GM12892 (cell line): ENCODE measurements at regions not wholly inside any gene's neighbourhood (a gene's known extent, or its start where the extent isn't known, plus 50 kb on each side); places are given as distances from the start of the nearest gene placed in this dataset.

Source experiments
- DNase-seq: peaks from one replicate; pipeline ENCODE4 v3.0.0; 2011; ENCODE audit not compliant: insufficient read length
- FAIRE-seq: peaks from 2 replicates; lab custom pipeline; 2011; peaks lifted over from hg19 to GRCh38; lab: Jason Lieb, UNC
- POLR2A ChIP-seq: IDR thresholded peaks from 2 replicates; pipeline ENCODE4 v1.6.1; 2011; ENCODE audit warnings: low read depth, low read length, control low read depth
- POLR2AphosphoS5 ChIP-seq: IDR thresholded peaks from 2 replicates; pipeline ENCODE4 v1.6.1; 2011; ENCODE audit warnings: low read depth, low read length, control low read depth
- TAF1 ChIP-seq: IDR thresholded peaks from 2 replicates; pipeline ENCODE4 v1.6.1; 2011; ENCODE audit warnings: low read depth, mild to moderate bottlenecking, control low read depth, low read length, borderline replicate concordance

DNA sequence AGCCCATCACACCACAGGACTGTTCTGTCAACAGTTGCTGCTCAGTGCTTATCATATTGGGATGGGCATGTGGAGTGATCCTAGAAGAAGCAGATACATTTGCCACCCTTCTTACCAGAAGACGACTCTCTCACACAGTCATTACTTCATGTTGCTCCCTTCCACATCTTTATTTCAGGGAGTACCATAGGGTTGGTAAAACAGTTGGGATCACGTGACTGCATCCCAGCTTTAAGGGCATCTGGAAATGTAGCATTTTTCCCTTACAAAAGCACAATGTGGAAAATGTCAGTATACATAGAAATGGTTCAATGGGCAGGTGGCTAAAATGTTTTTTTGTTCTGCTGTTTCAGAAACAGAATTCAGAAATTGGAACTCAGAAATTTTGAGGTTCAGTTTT is 791.0 kb downstream of the OTOL1 start:
- TF ChIP-seq TAF1 (no peak), POLR2AphosphoS5 (no peak), POLR2A (no peak)

DNA sequence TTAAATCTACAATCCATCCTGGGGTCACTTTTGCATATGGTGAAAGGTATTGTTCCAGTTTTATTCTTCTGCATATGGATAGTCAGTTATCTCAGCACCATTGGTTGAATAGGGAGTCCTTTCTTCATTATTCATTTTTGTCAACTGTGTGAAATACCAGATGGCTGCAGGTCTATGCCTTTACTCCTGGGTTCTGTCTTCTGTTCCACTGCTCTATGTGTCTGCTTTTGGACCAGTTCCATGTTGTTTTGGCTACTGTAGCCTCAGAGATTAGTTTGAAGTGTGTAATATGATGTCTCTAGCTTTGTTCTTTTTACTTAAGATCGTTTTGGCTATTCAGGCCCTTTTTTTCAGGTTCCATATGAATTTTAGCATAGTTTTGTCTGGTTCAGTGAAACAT is 795.8 kb downstream of the OTOL1 start:
- no peak for FAIRE-seq
- DNase-seq: no peak
- no peak for TF ChIP-seq TAF1
- no peak for TF ChIP-seq POLR2AphosphoS5
- no peak for TF ChIP-seq POLR2A

More for the DNA sequence above, 791.0 kb downstream of the OTOL1 start:
- FAIRE-seq (no peak), DNase-seq (no peak)

DNA sequence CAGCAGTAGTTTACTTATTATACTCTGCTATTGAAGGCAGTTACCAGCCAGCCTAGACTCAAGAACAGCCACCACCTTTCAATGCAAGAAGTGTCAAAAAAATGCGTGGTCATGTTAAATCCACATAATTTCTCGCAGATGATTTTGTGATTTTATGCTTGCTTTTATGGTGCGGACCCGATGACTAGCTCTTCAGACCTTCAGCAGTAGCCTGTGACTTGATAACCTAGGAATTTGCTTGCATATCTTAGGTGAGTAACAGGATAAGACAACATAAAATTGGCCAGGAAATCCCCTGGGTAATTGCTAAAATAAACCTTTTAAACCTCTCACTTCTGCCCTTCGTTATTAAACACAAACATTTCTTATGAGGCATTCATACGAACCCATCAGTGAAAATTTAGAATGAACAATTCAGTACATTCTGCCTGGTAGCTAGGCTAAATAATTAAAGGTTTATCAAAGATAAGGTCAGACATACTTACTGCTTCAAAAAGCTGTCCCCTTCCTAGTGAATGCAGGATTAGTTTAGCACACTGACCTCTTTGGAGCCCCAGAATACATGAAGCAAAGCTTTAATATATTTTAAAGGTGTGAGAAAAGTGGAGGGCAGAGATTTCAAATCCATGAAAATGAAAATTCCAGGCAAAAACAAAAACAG is 798.8 kb downstream of the OTOL1 start:
- no peak for FAIRE-seq

DNA sequence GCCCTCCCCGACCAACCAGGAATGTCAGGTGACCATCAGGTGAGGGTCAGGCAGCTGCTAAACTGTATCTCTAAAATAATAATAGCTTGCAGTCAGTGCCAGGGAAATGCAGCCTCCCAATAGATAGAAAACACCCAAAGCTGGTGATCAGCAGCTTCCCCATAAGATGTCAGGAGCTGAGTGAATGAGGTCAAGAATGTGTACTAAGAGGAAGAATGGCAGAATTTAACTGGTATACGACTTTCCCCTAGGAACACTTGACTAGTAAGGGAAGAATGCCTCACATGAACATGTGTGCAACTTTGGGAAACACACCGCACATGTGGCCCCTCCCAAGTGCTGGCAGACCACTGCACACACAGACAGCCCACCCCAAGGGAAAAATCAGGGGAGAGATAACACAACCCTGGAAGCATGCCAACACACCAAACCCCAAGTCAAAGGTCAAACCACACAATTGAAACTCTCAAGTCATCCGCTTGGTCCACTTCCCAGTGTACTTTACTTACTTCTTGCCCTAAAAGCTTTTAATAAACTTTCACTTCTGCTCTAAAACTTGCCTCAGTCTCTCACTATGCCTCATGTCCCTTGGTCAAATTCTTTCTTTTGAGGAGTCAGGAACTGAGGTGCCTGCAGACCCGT is 806.5 kb downstream of the OTOL1 start:
- no peak for FAIRE-seq
- TF ChIP-seq POLR2AphosphoS5: no peak
- TF ChIP-seq POLR2A: no peak
- no peak for TF ChIP-seq TAF1
- no peak for DNase-seq

More for the DNA sequence above, 798.8 kb downstream of the OTOL1 start:
- TF ChIP-seq POLR2AphosphoS5: no peak
- no peak for TF ChIP-seq POLR2A
- no peak for TF ChIP-seq TAF1
- DNase-seq: no peak

DNA sequence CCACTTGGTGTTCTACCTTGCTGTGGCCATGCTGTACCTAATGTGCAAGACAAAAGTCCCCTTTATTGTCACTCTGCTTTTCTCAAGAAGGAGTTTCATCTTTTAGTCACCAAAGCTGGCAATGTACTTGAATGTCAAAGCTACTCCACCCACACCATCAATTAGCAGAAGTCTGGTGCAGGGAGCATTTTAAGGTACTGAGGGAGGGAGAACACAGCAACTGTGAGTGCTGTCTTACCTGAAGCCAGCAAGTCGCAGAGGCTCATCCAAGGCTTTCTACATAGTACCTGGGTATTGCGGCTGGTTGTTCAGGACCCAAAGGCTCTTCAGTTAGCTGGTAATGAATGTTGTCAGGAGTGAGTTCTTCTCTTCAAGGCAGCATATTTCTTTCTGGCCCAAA is 820.4 kb downstream of the OTOL1 start:
- TF ChIP-seq TAF1 (no peak), POLR2AphosphoS5 (no peak), POLR2A (no peak)
- DNase-seq: no peak
- FAIRE-seq: no peak

DNA sequence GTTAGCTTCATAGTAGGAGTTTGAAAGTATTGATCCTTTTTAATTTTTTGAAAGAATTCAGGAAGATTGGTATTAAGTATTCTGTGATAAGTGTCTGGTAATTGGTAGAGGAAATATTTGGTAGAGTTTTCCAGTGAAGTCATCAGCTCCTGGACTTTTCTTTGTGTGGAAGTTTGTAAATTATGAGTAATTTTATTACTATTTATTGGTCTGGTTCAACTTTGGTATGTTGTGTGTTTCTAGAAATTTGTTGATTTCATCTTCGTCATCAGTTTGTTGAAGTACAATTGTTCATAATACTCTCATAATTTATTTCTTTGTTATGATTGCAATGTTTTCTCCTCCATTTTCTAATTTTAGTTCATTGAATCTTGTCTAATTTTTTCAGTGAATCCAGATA is 832.0 kb downstream of the OTOL1 start:
- DNase-seq: no peak
- TF ChIP-seq POLR2AphosphoS5 (no peak), TAF1 (no peak), POLR2A (no peak)
- FAIRE-seq: no peak

DNA sequence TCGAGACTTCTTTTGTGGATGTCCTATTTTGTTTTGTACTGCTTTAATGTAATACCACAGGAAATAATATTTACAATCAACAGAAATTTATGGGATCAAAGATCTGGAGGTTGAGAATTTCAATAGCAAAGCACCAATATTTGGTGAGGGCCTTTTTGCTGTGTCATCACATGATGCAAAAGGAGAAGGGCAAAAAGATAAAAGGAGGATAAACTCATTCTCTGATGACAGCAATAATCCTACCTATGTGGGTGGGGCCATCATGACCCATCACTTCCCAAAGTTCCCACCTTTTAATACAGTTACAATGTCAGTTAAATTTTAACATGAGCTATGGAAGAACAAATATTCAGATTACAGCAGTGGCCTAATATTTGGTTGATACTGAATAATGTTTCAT is 832.9 kb downstream of the OTOL1 start:
- FAIRE-seq (no peak), DNase-seq (no peak)
- TF ChIP-seq POLR2A: no peak
- TF ChIP-seq POLR2AphosphoS5: no peak
- no peak for TF ChIP-seq TAF1

DNA sequence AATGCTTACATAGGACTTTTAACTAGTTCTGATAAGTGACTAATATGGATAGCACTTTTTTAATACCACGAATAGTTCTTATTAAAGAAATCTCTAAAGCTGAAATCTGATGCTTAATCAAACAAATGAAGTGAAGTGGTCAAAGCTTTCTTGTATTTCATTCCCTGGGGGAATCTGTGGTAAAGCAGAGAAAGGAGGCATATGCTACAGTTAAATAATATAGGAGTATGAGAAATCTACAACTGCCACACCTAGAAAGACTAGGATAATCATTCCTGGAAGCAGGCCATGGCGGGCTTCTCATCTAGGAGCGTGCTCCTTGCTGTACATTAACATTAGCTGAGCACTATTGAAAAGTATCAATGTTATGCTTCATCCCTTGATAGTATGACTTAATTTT is 835.7 kb downstream of the OTOL1 start:
- DNase-seq (no peak), FAIRE-seq (no peak)
- TF ChIP-seq TAF1: no peak
- no peak for TF ChIP-seq POLR2AphosphoS5
- TF ChIP-seq POLR2A: no peak

DNA sequence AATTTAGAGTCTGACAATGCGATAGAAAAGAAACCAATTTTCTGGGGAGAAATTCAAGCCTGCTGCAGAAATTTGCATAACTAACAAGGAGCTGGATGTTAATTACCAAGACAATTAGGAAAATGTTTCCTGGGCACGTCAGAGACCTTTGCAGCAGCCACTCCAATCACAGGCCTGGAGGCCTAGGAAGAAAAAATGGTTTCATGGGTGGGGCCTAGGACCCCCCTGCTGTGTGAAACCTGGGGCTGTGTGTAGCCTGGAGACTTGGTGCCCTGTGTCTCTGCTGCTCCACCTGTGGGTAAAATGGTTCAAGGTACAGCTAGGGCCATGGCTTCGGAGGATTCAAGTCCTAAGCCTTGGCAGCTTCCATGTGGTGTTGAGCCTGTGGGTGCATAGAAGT is 837.9 kb downstream of the OTOL1 start:
- FAIRE-seq: no peak
- TF ChIP-seq TAF1 (no peak), POLR2AphosphoS5 (no peak), POLR2A (no peak)

DNA sequence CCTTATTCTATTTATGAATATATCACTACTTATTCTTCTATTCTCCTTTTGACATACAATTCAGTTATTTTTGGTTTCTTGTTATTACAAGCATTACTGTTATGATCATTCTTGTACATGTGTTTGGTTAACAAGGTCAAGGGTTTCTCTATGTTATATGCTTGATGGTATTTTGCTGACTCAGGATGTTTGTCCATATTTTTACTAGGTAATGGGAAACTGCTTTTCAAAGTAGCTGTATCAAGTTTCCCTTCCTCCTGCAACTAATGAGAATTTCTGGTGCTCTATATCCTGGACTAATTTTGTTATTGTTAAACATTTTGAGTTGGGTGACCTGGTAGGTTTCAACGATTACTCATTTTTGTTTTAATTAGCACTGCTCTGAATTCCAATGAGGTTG is 841.0 kb downstream of the OTOL1 start:
- DNase-seq: no peak
- no peak for FAIRE-seq
- TF ChIP-seq POLR2AphosphoS5 (no peak), TAF1 (no peak), POLR2A (no peak)

More for the DNA sequence above, 837.9 kb downstream of the OTOL1 start:
- DNase-seq: no peak

DNA sequence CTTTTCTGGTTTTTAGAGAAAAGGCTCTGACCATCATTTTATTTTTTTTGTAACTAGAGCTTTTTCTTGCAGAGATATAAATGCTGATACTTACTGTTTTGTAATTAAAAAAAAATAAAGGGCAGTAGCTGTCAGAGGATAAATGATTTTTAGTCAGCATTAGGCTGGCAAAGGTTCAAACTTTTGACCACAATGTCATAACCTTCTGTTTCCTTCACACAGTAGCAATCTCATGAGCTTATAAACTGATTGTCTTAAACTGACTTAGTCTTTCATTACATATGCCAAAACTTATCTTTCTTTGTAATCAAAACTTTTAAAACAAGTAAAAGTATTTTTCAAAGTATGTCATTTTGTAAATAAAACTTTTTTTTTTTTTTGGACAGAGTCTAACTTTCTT is 841.9 kb downstream of the OTOL1 start:
- DNase-seq (no peak), FAIRE-seq (no peak)
- TF ChIP-seq TAF1: no peak
- TF ChIP-seq POLR2AphosphoS5: no peak
- no peak for TF ChIP-seq POLR2A

DNA sequence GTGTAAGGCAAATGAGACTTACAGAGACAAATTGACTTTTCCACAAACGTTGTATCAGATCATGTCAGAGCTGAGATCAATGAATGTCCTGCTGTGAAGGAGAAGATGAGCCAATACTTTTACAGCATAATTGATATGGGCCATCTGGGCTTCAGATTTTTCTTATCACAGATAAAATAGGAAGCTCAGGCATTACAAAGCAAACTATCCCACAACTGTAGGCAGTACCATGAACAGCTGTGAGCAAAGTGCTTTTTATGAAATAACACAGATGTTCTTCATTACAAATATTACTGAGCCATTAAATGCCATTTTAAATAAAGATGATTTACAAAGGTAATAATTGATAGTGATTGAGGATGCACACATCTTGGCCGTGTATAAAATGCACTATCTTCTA is 852.3 kb downstream of the OTOL1 start:
- FAIRE-seq (no peak), DNase-seq (no peak)

More for the DNA sequence above, 852.3 kb downstream of the OTOL1 start:
- TF ChIP-seq TAF1: no peak
- no peak for TF ChIP-seq POLR2A
- no peak for TF ChIP-seq POLR2AphosphoS5
